ENCODE measurements at regions not wholly inside any gene's neighbourhood (a gene's known extent, or its start where the extent isn't known, plus 50 kb on each side); places are given as distances from the start of the nearest gene placed in this dataset.
A peak's percentile ranks its signal among the peaks of the same experiment; 100 is the strongest.

GRCh38 chr2:220708366-220708765, 863.7 kb downstream of the EPHA4 start:
- H3K4me3 ChIP-seq (ENCODE audit: low read length) = no peak overlapping the region
- no peak overlapping the region for H3K27ac ChIP-seq (ENCODE audit: low read depth, low read length)
- H3K27me3 ChIP-seq (ENCODE audit: control insufficient read depth, low read length) = no peaks in the 10 kb centered on the region; the same call in 1 of the 2 replicates
- no peaks in the 10 kb centered on the region for H4K20me1 ChIP-seq (ENCODE audit: control insufficient read depth, insufficient read depth, low read depth, low read length)
- no peaks in the 10 kb centered on the region for H3K4me1 ChIP-seq (ENCODE audit: control insufficient read depth, low read length)
- peaks cover 3% of the 10 kb centered on the region; the same call in 1 of the 2 replicates for H3K9me3 ChIP-seq (ENCODE audit: control insufficient read depth, insufficient read depth, low read length)
- no peaks in the 10 kb centered on the region for H3F3A ChIP-seq (ENCODE audit: control insufficient read depth, insufficient read depth)
- H3K4me2 ChIP-seq (ENCODE audit: low read length) = no peak overlapping the region
- no peaks in the 10 kb centered on the region for H3K79me2 ChIP-seq (ENCODE audit: control insufficient read depth, low read length)
- H3K36me3 ChIP-seq (ENCODE audit: control insufficient read depth, low read length) = no peaks in the 10 kb centered on the region
- no peaks in the 10 kb centered on the region for H3K9me2 ChIP-seq (replicated peaks; ENCODE audit: control insufficient read depth, low read length)
- no peak for TF ChIP-seq EZH2phosphoT487 (IDR thresholded peaks at IDR 0.05; ENCODE audit: borderline replicate concordance, low read length)
- TF ChIP-seq CTCF (IDR thresholded peaks at IDR 0.05; ENCODE audit: low read depth, low read length, poor library complexity, severe bottlenecking) = no peak

GRCh38 chr2:220717283-220717682, 854.8 kb downstream of the EPHA4 start:
- no peaks in the 10 kb centered on the region for H3K4me1 ChIP-seq (ENCODE audit: control insufficient read depth, low read length)
- H3K79me2 ChIP-seq (ENCODE audit: control insufficient read depth, low read length) = no peaks in the 10 kb centered on the region
- no peaks in the 10 kb centered on the region for H3F3A ChIP-seq (ENCODE audit: control insufficient read depth, insufficient read depth)
- H3K27ac ChIP-seq (ENCODE audit: low read depth, low read length) = no peak overlapping the region
- H3K4me3 ChIP-seq (ENCODE audit: low read length) = no peak overlapping the region
- H3K4me2 ChIP-seq (ENCODE audit: low read length) = no peak overlapping the region
- H3K9me3 ChIP-seq (ENCODE audit: control insufficient read depth, insufficient read depth, low read length) = peaks cover 3% of the 10 kb centered on the region; the same call in 1 of the 2 replicates
- no peaks in the 10 kb centered on the region for H4K20me1 ChIP-seq (ENCODE audit: control insufficient read depth, insufficient read depth, low read depth, low read length)
- H3K9me2 ChIP-seq (replicated peaks; ENCODE audit: control insufficient read depth, low read length) = no peaks in the 10 kb centered on the region
- no peaks in the 10 kb centered on the region for H3K36me3 ChIP-seq (ENCODE audit: control insufficient read depth, low read length)
- TF ChIP-seq EZH2phosphoT487 (IDR thresholded peaks at IDR 0.05; ENCODE audit: borderline replicate concordance, low read length) = no peak
- no peak for TF ChIP-seq CTCF (IDR thresholded peaks at IDR 0.05; ENCODE audit: low read depth, low read length, poor library complexity, severe bottlenecking)
- no peaks in the 10 kb centered on the region for H3K27me3 ChIP-seq (ENCODE audit: control insufficient read depth, low read length)

GRCh38 chr2:220736778-220737177, 835.3 kb downstream of the EPHA4 start:
- no peaks in the 10 kb centered on the region for H3K9me2 ChIP-seq (replicated peaks; ENCODE audit: control insufficient read depth, low read length)
- 0 out of 2 replicates have a peak overlapping the region, but pooled peaks have one; percentile 8 for H3K4me3 ChIP-seq (ENCODE audit: low read length)
- no peaks in the 10 kb centered on the region for H3K4me1 ChIP-seq (ENCODE audit: control insufficient read depth, low read length)
- no peaks in the 10 kb centered on the region for H3K79me2 ChIP-seq (ENCODE audit: control insufficient read depth, low read length)
- no peaks in the 10 kb centered on the region for H3K27me3 ChIP-seq (ENCODE audit: control insufficient read depth, low read length)
- no peaks in the 10 kb centered on the region for H4K20me1 ChIP-seq (ENCODE audit: control insufficient read depth, insufficient read depth, low read depth, low read length)
- no peak overlapping the region for H3K27ac ChIP-seq (ENCODE audit: low read depth, low read length)
- H3K9me3 ChIP-seq (ENCODE audit: control insufficient read depth, insufficient read depth, low read length) = no peaks in the 10 kb centered on the region
- no peak overlapping the region; the same call in 1 of the 2 replicates for H3K4me2 ChIP-seq (ENCODE audit: low read length)
- H3K36me3 ChIP-seq (ENCODE audit: control insufficient read depth, low read length) = no peaks in the 10 kb centered on the region
- no peaks in the 10 kb centered on the region for H3F3A ChIP-seq (ENCODE audit: control insufficient read depth, insufficient read depth)
- TF ChIP-seq EZH2phosphoT487 (IDR thresholded peaks at IDR 0.05; ENCODE audit: borderline replicate concordance, low read length) = no peak

- Histone ChIP-seq H3F3A (ENCODE audit: control insufficient read depth, insufficient read depth) (no peaks in the 10 kb centered on the region), H4K20me1 (ENCODE audit: control insufficient read depth, insufficient read depth, low read depth, low read length) (no peaks in the 10 kb centered on the region), H3K36me3 (ENCODE audit: control insufficient read depth, low read length) (no peaks in the 10 kb centered on the region), H3K4me3 (ENCODE audit: low read length) (no peak overlapping the region), H3K9me3 (ENCODE audit: control insufficient read depth, insufficient read depth, low read length) (no peaks in the 10 kb centered on the region), H3K9me2 (replicated peaks; ENCODE audit: control insufficient read depth, low read length) (no peaks in the 10 kb centered on the region), H3K4me1 (ENCODE audit: control insufficient read depth, low read length) (no peaks in the 10 kb centered on the region), H3K27me3 (ENCODE audit: control insufficient read depth, low read length) (no peaks in the 10 kb centered on the region), H3K27ac (ENCODE audit: low read depth, low read length) (no peak overlapping the region), H3K79me2 (ENCODE audit: control insufficient read depth, low read length) (no peaks in the 10 kb centered on the region), H3K4me2 (ENCODE audit: low read length) (no peak overlapping the region)
- TF ChIP-seq CTCF (IDR thresholded peaks at IDR 0.05; ENCODE audit: low read depth, low read length, poor library complexity, severe bottlenecking) = no peak
- no peak for TF ChIP-seq EZH2phosphoT487 (IDR thresholded peaks at IDR 0.05; ENCODE audit: borderline replicate concordance, low read length)
These were observed 828.9 kb downstream of the EPHA4 start for GRCh38 chr2:220743203-220743602.
